ENCODE measurements at regions not wholly inside any gene's neighbourhood (a gene's known extent, or its start where the extent isn't known, plus 50 kb on each side); places are given as distances from the start of the nearest gene placed in this dataset.

DNA sequence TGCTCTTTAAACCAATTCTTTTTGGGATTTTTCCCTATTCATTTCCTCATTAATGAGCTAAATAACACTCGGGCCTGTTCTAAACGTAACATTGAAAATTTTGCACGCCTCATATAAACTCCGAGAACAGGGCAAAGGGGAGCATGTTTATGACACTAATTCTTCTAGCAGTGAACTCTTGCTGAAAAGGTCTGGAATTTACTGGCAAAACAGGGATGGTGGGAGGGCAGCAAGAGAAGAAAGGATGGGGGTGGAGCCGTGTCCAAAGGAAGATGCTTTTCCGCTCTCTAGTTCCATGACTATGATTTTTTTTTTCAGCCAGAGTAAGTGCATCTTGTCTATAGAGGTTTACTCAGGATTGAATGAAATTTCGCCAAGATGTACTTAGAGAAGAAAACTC lies 50.0 kb upstream of the IL1R1 start:
- Mint-ChIP-seq H3K4me3 (no peak overlapping the region), H3K27me3 (ENCODE audit: low read depth) (no peaks in the 10 kb centered on the region), H3K4me1 (peaks cover 3% of the 10 kb centered on the region), H3K27ac (no peak overlapping the region), H3K9me3 (peaks cover 22% of the 10 kb centered on the region), H3K36me3 (peaks cover 1% of the 10 kb centered on the region)
- TF ChIP-seq, protein P1, sequence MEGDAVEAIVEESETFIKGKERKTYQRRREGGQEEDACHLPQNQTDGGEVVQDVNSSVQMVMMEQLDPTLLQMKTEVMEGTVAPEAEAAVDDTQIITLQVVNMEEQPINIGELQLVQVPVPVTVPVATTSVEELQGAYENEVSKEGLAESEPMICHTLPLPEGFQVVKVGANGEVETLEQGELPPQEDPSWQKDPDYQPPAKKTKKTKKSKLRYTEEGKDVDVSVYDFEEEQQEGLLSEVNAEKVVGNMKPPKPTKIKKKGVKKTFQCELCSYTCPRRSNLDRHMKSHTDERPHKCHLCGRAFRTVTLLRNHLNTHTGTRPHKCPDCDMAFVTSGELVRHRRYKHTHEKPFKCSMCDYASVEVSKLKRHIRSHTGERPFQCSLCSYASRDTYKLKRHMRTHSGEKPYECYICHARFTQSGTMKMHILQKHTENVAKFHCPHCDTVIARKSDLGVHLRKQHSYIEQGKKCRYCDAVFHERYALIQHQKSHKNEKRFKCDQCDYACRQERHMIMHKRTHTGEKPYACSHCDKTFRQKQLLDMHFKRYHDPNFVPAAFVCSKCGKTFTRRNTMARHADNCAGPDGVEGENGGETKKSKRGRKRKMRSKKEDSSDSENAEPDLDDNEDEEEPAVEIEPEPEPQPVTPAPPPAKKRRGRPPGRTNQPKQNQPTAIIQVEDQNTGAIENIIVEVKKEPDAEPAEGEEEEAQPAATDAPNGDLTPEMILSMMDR (IDR thresholded peaks at IDR 0.05; ENCODE audit: unreplicated experiment), result no peak
- DNase-seq (ENCODE audit: low spot score in 2 of 2, unreplicated experiment in 2 of 2), result no peak
